IMR-90 (cell line): ENCODE measurements at regions not wholly inside any gene's neighbourhood (a gene's known extent, or its start where the extent isn't known, plus 50 kb on each side); places are given as distances from the start of the nearest gene placed in this dataset.

Experiments used
- CHD1 ChIP-seq: IDR thresholded peaks from 2 replicates; pipeline ENCODE4 v1.6.1; 2012; ENCODE audit warnings: low read depth, low read length, improper control_type of control experiment
- MAFK ChIP-seq: IDR thresholded peaks from 2 replicates; pipeline ENCODE4 v1.6.1; 2012; ENCODE audit warnings: low read depth, low read length, improper control_type of control experiment
- MAZ ChIP-seq: IDR thresholded peaks from 2 replicates; pipeline ENCODE4 v1.6.1; 2012; ENCODE audit warnings: low read depth, mild to moderate bottlenecking, low read length, improper control_type of control experiment, moderate library complexity, borderline replicate concordance
- POLR2A ChIP-seq: IDR thresholded peaks from 2 replicates; pipeline ENCODE4 v1.6.1; 2012; ENCODE audit warnings: mild to moderate bottlenecking, low read depth, low read length
- RAD21 ChIP-seq: IDR thresholded peaks from 2 replicates; pipeline ENCODE4 v1.6.1; 2012; ENCODE audit warnings: low read length, improper control_type of control experiment
- RCOR1 ChIP-seq: IDR thresholded peaks from 2 replicates; pipeline ENCODE4 v1.6.1; 2012; ENCODE audit warnings: mild to moderate bottlenecking, low read length, improper control_type of control experiment; ENCODE audit not compliant: insufficient replicate concordance
- RFX5 ChIP-seq: IDR thresholded peaks from 2 replicates; pipeline ENCODE4 v1.8.0; 2012; ENCODE audit warnings: low read depth, mild to moderate bottlenecking, low read length, moderate library complexity
- USF2 ChIP-seq: fragments of 150-350 bp; IDR thresholded peaks from 2 replicates; pipeline ENCODE4 v1.6.1; 2017; ENCODE audit warnings: mild to moderate bottlenecking, antibody characterized with exemption, low read length, low read depth
- TF ChIP-seq, protein P1 (sequence below): conservative IDR thresholded peaks from 2 replicates; pipeline ENCODE4 v1.5.1; 2012; ENCODE audit warnings: mild to moderate bottlenecking, low read depth, low read length, improper control_type of control experiment

DNA sequence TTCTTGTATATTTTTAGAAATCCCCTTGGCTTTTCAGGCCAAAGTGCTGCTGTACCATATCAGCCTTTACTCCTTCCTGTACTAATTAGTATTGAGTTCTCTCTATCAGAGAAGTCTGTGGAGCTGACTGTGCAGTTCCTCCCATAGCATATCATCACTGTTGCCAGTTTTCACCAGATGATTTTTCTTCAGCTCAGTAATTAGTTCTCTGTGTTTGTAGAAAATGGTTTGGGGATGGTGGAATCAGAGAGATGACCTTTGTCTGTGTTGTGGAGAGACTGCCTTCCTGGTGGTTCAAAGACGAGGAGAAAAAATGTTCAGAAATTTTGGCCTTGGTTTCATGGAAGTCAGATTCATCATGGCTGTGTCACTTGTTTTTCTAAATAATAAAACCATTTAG lies 227.5 kb upstream of the ACTBL2 start:
- TF ChIP-seq, protein P1, sequence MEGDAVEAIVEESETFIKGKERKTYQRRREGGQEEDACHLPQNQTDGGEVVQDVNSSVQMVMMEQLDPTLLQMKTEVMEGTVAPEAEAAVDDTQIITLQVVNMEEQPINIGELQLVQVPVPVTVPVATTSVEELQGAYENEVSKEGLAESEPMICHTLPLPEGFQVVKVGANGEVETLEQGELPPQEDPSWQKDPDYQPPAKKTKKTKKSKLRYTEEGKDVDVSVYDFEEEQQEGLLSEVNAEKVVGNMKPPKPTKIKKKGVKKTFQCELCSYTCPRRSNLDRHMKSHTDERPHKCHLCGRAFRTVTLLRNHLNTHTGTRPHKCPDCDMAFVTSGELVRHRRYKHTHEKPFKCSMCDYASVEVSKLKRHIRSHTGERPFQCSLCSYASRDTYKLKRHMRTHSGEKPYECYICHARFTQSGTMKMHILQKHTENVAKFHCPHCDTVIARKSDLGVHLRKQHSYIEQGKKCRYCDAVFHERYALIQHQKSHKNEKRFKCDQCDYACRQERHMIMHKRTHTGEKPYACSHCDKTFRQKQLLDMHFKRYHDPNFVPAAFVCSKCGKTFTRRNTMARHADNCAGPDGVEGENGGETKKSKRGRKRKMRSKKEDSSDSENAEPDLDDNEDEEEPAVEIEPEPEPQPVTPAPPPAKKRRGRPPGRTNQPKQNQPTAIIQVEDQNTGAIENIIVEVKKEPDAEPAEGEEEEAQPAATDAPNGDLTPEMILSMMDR: no peak
- TF ChIP-seq RFX5: no peak
- TF ChIP-seq RCOR1: no peak
- no peak for TF ChIP-seq CHD1
- TF ChIP-seq POLR2A: no peak
- no peak for TF ChIP-seq USF2
- TF ChIP-seq RAD21: no peak
- TF ChIP-seq MAFK: 0 out of 2 replicates have a peak, but pooled peaks have one; percentile 8
- no peak for TF ChIP-seq MAZ
